GM23338 (cell line): ENCODE measurements at regions not wholly inside any gene's neighbourhood (a gene's known extent, or its start where the extent isn't known, plus 50 kb on each side); places are given as distances from the start of the nearest gene placed in this dataset.

Source experiments
- ATAC-seq: fragments of 200-7000 bp; cut with Tn5 transposase; 3 replicates; pipeline ENCODE4 v1.9.1; 2020
- DNase-seq: peaks from one replicate; pipeline ENCODE4 v3.0.0-alpha.2; 2015; ENCODE audit warnings: low spot score
- H2AFZ ChIP-seq: fragments of 200-600 bp; sonication (generic); 2 replicates; pipeline ENCODE4 v1.8.0; 2016; ENCODE audit warnings: antibody characterized with exemption, mild to moderate bottlenecking, moderate library complexity
- H3F3A ChIP-seq: fragments of 200-600 bp; sonication (generic); replicated peaks from 2 replicates; pipeline ENCODE4 v1.8.0; 2017; ENCODE audit warnings: antibody characterized with exemption, mixed run types, low read depth
- H3K27ac ChIP-seq: fragments of 200-600 bp; sonication (generic); 2 replicates; pipeline ENCODE4 v1.6.1; 2016; ENCODE audit warnings: low read depth
- H3K27me3 ChIP-seq: fragments of 200-600 bp; sonication (generic); 2 replicates; pipeline ENCODE4 v1.8.0; 2016; ENCODE audit warnings: mild to moderate bottlenecking, mixed run types, moderate library complexity; ENCODE audit not compliant: insufficient read depth
- H3K36me3 ChIP-seq: fragments of 200-600 bp; sonication (generic); 2 replicates; pipeline ENCODE4 v1.8.0; 2016; ENCODE audit warnings: mild to moderate bottlenecking; ENCODE audit not compliant: insufficient read depth
- H3K4me1 ChIP-seq: fragments of 200-600 bp; sonication (generic); 2 replicates; pipeline ENCODE4 v1.8.0; 2016; ENCODE audit warnings: mild to moderate bottlenecking, moderate library complexity; ENCODE audit not compliant: insufficient read depth
- H3K4me2 ChIP-seq: fragments of 200-600 bp; sonication (generic); 2 replicates; pipeline ENCODE4 v1.7.1; 2017; ENCODE audit warnings: mixed run types
- H3K4me3 ChIP-seq: fragments of 200-600 bp; sonication (generic); 2 replicates; pipeline ENCODE4 v1.6.1; 2016; ENCODE audit warnings: mixed run types
- H3K79me2 ChIP-seq: fragments of 200-600 bp; sonication (generic); replicated peaks from 2 replicates; pipeline ENCODE4 v1.8.0; 2017; ENCODE audit warnings: mild to moderate bottlenecking; ENCODE audit not compliant: insufficient read depth
- H3K9me2 ChIP-seq: fragments of 200-600 bp; sonication (generic); 2 replicates; pipeline ENCODE4 v1.8.0; 2017; ENCODE audit not compliant: insufficient read depth
- H4K20me1 ChIP-seq: fragments of 200-600 bp; sonication (generic); replicated peaks from 2 replicates; pipeline ENCODE4 v1.8.0; 2017; ENCODE audit warnings: mild to moderate bottlenecking; ENCODE audit not compliant: insufficient read depth
- H3K27ac Mint-ChIP-seq: 2 replicates; pipeline ENCODE4 v1.8.0; 2020; ENCODE audit warnings: inconsistent platforms, mild to moderate bottlenecking, moderate library complexity, mixed read lengths
- H3K27me3 Mint-ChIP-seq: 3 replicates; pipeline ENCODE4 v1.8.0; 2022; ENCODE audit warnings: low read depth, mild to moderate bottlenecking, moderate library complexity, mixed read lengths, inconsistent platforms; ENCODE audit not compliant: insufficient read depth, poor library complexity
- H3K36me3 Mint-ChIP-seq: 3 replicates; pipeline ENCODE4 v1.8.0; 2021; ENCODE audit warnings: low read depth, mild to moderate bottlenecking, inconsistent platforms, moderate library complexity, mixed read lengths
- H3K4me1 Mint-ChIP-seq: 3 replicates; pipeline ENCODE4 v1.8.0; 2020; ENCODE audit warnings: mild to moderate bottlenecking, inconsistent platforms, mixed read lengths
- H3K4me3 Mint-ChIP-seq: 3 replicates; pipeline ENCODE4 v1.8.0; 2021; ENCODE audit warnings: moderate library complexity, mild to moderate bottlenecking, inconsistent platforms, mixed read lengths
- H3K9me3 Mint-ChIP-seq: 3 replicates; pipeline ENCODE4 v1.8.0; 2020; ENCODE audit warnings: moderate library complexity, mild to moderate bottlenecking, inconsistent platforms, mixed read lengths
- CREB1 ChIP-seq: fragments of 250-450 bp; sonication (Bioruptor Pico); IDR thresholded peaks from 2 replicates; pipeline ENCODE4 v1.5.0; 2020; ENCODE audit warnings: low read depth, mild to moderate bottlenecking, moderate library complexity
- CTCF ChIP-seq, 2 experiments: fragments of 200-600 bp in 1 of 2; sonication (generic) in 1 of 2; conservative IDR thresholded peaks; 2 replicates each; pipeline versions ENCODE4 v1.5.1 to v1.6.1; 2016 to 2017; ENCODE audit warnings: antibody characterized with exemption in 2 of 2, low read depth in 2 of 2, mild to moderate bottlenecking in 2 of 2, moderate library complexity in 1 of 2
- EZH2 ChIP-seq: fragments of 200-600 bp; sonication (generic); IDR thresholded peaks from one replicate; pipeline ENCODE4 v1.8.0; 2017; ENCODE audit warnings: antibody characterized with exemption, mild to moderate bottlenecking, low read depth; ENCODE audit not compliant: unreplicated experiment
- EZH2phosphoT487 ChIP-seq: fragments of 200-600 bp; sonication (generic); IDR thresholded peaks from one replicate; pipeline ENCODE4 v1.8.1; 2018; ENCODE audit warnings: antibody characterized with exemption; ENCODE audit not compliant: unreplicated experiment
- JUNB ChIP-seq: IDR thresholded peaks from one replicate; pipeline ENCODE4 v1.6.1; 2016; ENCODE audit warnings: antibody characterized with exemption; ENCODE audit not compliant: unreplicated experiment
- NANOG ChIP-seq: IDR thresholded peaks from 2 replicates; pipeline ENCODE4 v1.6.1; 2016; ENCODE audit warnings: antibody characterized with exemption, borderline replicate concordance
- POLR2AphosphoS5 ChIP-seq: IDR thresholded peaks from 2 replicates; pipeline ENCODE4 v1.6.1; 2016; ENCODE audit warnings: antibody characterized with exemption, low read depth
- REST ChIP-seq: IDR thresholded peaks from one replicate; pipeline ENCODE4 v1.6.1; 2018; ENCODE audit warnings: antibody characterized with exemption; ENCODE audit not compliant: unreplicated experiment
- STAT1 ChIP-seq: IDR thresholded peaks from one replicate; pipeline ENCODE4 v1.6.1; 2016; ENCODE audit warnings: antibody characterized with exemption; ENCODE audit not compliant: unreplicated experiment
- ZNF114 ChIP-seq: fragments of 250-450 bp; sonication (Bioruptor Pico); IDR thresholded peaks from 2 replicates; pipeline ENCODE4 v1.5.0; 2020; ENCODE audit warnings: mild to moderate bottlenecking, moderate library complexity
- ZNF331 ChIP-seq: fragments of 250-450 bp; sonication (Bioruptor Pico); IDR thresholded peaks from 2 replicates; pipeline ENCODE4 v1.5.0; 2020; ENCODE audit warnings: low read depth, mild to moderate bottlenecking, moderate library complexity
- TF ChIP-seq, protein P1 (sequence below): IDR thresholded peaks from 2 replicates; pipeline ENCODE4 v1.6.1; 2016; ENCODE audit warnings: antibody characterized with exemption
- TF ChIP-seq, protein P2 (sequence below): fragments of 250-450 bp; sonication (Bioruptor Pico); IDR thresholded peaks from 2 replicates; pipeline ENCODE4 v1.5.0; 2020; ENCODE audit warnings: mild to moderate bottlenecking, moderate library complexity

GRCh38 chr14:97178781-97179180, 381.6 kb downstream of the VRK1 start:
- Histone ChIP-seq H3K4me3 (no peak overlapping the region), H3F3A (peaks cover 10% of the 10 kb centered on the region), H3K79me2 (no peaks in the 10 kb centered on the region), H3K4me1 (no peaks in the 10 kb centered on the region), H2AFZ (no peak overlapping the region), H3K9me2 (peaks cover 7% of the 10 kb centered on the region), H3K27ac (no peak overlapping the region), H4K20me1 (no peaks in the 10 kb centered on the region), H3K27me3 (no peaks in the 10 kb centered on the region), H3K4me2 (no peak overlapping the region), H3K36me3 (no peaks in the 10 kb centered on the region)
- Mint-ChIP-seq H3K36me3 (no peaks in the 10 kb centered on the region; the same call in 1 of the 3 replicates), H3K4me1 (no peaks in the 10 kb centered on the region), H3K4me3 (no peak overlapping the region), H3K9me3 (peaks cover 6% of the 10 kb centered on the region; the same call in 2 of the 3 replicates), H3K27ac (no peak overlapping the region), H3K27me3 (no peaks in the 10 kb centered on the region)
- TF ChIP-seq ZNF114 (CRISPR knock-in tag) (no peak), JUNB (no peak), NANOG (no peak), ZNF331 (CRISPR knock-in tag) (no peak), STAT1 (no peak), CTCF (conservative IDR thresholded peaks at IDR 0.05; ENCODE audit: low read depth in 2 of 2) (no peak), POLR2AphosphoS5 (no peak), EZH2 (no peak), CREB1 (CRISPR knock-in tag) (no peak), EZH2phosphoT487 (no peak), REST (no peak)
- TF ChIP-seq, protein P1, sequence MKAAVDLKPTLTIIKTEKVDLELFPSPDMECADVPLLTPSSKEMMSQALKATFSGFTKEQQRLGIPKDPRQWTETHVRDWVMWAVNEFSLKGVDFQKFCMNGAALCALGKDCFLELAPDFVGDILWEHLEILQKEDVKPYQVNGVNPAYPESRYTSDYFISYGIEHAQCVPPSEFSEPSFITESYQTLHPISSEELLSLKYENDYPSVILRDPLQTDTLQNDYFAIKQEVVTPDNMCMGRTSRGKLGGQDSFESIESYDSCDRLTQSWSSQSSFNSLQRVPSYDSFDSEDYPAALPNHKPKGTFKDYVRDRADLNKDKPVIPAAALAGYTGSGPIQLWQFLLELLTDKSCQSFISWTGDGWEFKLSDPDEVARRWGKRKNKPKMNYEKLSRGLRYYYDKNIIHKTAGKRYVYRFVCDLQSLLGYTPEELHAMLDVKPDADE = no peak
- TF ChIP-seq, protein P2, sequence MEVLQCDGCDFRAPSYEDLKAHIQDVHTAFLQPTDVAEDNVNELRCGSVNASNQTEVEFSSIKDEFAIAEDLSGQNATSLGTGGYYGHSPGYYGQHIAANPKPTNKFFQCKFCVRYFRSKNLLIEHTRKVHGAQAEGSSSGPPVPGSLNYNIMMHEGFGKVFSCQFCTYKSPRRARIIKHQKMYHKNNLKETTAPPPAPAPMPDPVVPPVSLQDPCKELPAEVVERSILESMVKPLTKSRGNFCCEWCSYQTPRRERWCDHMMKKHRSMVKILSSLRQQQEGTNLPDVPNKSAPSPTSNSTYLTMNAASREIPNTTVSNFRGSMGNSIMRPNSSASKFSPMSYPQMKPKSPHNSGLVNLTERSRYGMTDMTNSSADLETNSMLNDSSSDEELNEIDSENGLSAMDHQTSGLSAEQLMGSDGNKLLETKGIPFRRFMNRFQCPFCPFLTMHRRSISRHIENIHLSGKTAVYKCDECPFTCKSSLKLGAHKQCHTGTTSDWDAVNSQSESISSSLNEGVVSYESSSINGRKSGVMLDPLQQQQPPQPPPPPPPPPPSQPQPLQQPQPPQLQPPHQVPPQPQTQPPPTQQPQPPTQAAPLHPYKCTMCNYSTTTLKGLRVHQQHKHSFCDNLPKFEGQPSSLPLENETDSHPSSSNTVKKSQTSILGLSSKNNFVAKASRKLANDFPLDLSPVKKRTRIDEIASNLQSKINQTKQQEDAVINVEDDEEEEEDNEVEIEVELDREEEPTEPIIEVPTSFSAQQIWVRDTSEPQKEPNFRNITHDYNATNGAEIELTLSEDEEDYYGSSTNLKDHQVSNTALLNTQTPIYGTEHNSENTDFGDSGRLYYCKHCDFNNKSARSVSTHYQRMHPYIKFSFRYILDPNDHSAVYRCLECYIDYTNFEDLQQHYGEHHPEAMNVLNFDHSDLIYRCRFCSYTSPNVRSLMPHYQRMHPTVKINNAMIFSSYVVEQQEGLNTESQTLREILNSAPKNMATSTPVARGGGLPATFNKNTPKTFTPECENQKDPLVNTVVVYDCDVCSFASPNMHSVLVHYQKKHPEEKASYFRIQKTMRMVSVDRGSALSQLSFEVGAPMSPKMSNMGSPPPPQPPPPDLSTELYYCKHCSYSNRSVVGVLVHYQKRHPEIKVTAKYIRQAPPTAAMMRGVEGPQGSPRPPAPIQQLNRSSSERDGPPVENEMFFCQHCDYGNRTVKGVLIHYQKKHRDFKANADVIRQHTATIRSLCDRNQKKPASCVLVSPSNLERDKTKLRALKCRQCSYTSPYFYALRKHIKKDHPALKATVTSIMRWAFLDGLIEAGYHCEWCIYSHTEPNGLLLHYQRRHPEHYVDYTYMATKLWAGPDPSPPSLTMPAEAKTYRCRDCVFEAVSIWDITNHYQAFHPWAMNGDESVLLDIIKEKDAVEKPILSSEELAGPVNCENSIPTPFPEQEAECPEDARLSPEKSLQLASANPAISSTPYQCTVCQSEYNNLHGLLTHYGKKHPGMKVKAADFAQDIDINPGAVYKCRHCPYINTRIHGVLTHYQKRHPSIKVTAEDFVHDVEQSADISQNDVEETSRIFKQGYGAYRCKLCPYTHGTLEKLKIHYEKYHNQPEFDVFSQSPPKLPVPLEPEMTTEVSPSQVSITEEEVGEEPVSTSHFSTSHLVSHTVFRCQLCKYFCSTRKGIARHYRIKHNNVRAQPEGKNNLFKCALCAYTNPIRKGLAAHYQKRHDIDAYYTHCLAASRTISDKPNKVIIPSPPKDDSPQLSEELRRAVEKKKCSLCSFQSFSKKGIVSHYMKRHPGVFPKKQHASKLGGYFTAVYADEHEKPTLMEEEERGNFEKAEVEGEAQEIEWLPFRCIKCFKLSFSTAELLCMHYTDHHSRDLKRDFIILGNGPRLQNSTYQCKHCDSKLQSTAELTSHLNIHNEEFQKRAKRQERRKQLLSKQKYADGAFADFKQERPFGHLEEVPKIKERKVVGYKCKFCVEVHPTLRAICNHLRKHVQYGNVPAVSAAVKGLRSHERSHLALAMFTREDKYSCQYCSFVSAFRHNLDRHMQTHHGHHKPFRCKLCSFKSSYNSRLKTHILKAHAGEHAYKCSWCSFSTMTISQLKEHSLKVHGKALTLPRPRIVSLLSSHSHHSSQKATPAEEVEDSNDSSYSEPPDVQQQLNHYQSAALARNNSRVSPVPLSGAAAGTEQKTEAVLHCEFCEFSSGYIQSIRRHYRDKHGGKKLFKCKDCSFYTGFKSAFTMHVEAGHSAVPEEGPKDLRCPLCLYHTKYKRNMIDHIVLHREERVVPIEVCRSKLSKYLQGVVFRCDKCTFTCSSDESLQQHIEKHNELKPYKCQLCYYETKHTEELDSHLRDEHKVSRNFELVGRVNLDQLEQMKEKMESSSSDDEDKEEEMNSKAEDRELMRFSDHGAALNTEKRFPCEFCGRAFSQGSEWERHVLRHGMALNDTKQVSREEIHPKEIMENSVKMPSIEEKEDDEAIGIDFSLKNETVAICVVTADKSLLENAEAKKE (CRISPR knock-in tag) = no peak
- ATAC-seq = no peak
- DNase-seq = no peak
